Loucy (cell line): ENCODE measurements at regions not wholly inside any gene's neighbourhood (a gene's known extent, or its start where the extent isn't known, plus 50 kb on each side); places are given as distances from the start of the nearest gene placed in this dataset.

ENCODE experiments used
- H2AFZ ChIP-seq: fragments of 200-600 bp; sonication (generic); 2 replicates; pipeline ENCODE4 v1.6.0; 2016; ENCODE audit warnings: antibody characterized with exemption, mild to moderate bottlenecking, low read length, moderate library complexity
- H3F3A ChIP-seq: fragments of 200-600 bp; 2 replicates; pipeline ENCODE4 v1.6.0; 2016; ENCODE audit warnings: antibody characterized with exemption, low read depth, mild to moderate bottlenecking
- H3K27me3 ChIP-seq: fragments of 200-600 bp; sonication (generic); 2 replicates; pipeline ENCODE4 v1.6.1; 2014; ENCODE audit warnings: low read length, mild to moderate bottlenecking; ENCODE audit not compliant: insufficient read depth, poor library complexity, severe bottlenecking
- H3K36me3 ChIP-seq: fragments of 200-600 bp; sonication (generic); 2 replicates; pipeline ENCODE4 v1.6.1; 2016; ENCODE audit warnings: low read length; ENCODE audit not compliant: insufficient read depth
- H3K4me1 ChIP-seq: fragments of 200-600 bp; sonication (generic); 2 replicates; pipeline ENCODE4 v1.5.1; 2014; ENCODE audit warnings: low read length, mild to moderate bottlenecking; ENCODE audit not compliant: insufficient read depth, poor library complexity, severe bottlenecking
- H3K4me2 ChIP-seq: fragments of 200-600 bp; sonication (generic); 2 replicates; pipeline ENCODE4 v1.6.0; 2014; ENCODE audit warnings: antibody characterized with exemption, low read length, low read depth, mild to moderate bottlenecking; ENCODE audit not compliant: poor library complexity, severe bottlenecking
- H3K4me3 ChIP-seq: fragments of 200-600 bp; sonication (generic); 2 replicates; pipeline ENCODE4 v1.5.1; 2014; ENCODE audit warnings: low read length, mild to moderate bottlenecking, mixed read lengths; ENCODE audit not compliant: poor library complexity, severe bottlenecking
- H3K79me2 ChIP-seq: fragments of 200-600 bp; sonication (generic); 2 replicates; pipeline ENCODE4 v1.6.1; 2014; ENCODE audit warnings: low read length; ENCODE audit not compliant: insufficient read depth
- H3K9ac ChIP-seq: fragments of 200-600 bp; sonication (generic); 2 replicates; pipeline ENCODE4 v1.6.0; 2014; ENCODE audit warnings: mild to moderate bottlenecking, low read depth, low read length, moderate library complexity; ENCODE audit not compliant: poor library complexity, severe bottlenecking
- H3K9me2 ChIP-seq: fragments of 200-600 bp; sonication (generic); replicated peaks from 2 replicates; pipeline ENCODE4 v1.6.1; 2016; ENCODE audit warnings: low read depth, low read length, mixed read lengths
- H3K9me3 ChIP-seq: fragments of 200-600 bp; sonication (generic); 2 replicates; pipeline ENCODE4 v1.6.1; 2014; ENCODE audit warnings: mild to moderate bottlenecking, antibody characterized with exemption, low read length, low read depth; ENCODE audit not compliant: insufficient read depth
- H4K20me1 ChIP-seq: fragments of 200-600 bp; sonication (generic); 2 replicates; pipeline ENCODE4 v1.6.0; 2014; ENCODE audit warnings: antibody characterized with exemption, low read length, mild to moderate bottlenecking; ENCODE audit not compliant: insufficient read depth, poor library complexity, severe bottlenecking
- CTCF ChIP-seq: fragments of 200-600 bp; sonication (generic); conservative IDR thresholded peaks from 2 replicates; pipeline ENCODE4 v1.5.1; 2014; ENCODE audit warnings: mild to moderate bottlenecking, antibody characterized with exemption, low read length
- EZH2phosphoT487 ChIP-seq: fragments of 200-600 bp; IDR thresholded peaks from 2 replicates; pipeline ENCODE4 v1.6.1; 2018; ENCODE audit warnings: antibody characterized with exemption, mild to moderate bottlenecking, moderate library complexity, borderline replicate concordance

DNA sequence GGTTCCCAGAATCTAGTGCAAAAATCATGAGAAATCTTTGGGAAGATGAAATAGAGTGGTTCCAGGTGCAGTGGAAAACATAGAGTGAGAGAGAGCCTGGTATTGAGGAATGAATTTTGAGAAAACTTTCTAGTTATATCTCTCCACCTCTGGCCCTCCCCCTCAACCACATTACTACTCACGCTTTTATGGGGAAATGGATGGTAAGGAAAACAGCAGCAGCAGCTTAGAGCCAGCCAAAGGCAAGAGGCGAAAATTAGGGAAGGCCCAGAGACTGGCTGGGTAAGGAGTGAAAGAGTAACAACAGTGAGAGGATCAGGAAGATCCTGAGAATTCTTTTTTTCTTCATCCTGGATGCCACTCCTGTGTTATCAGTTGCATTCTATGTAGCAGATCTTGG, 187.9 kb upstream of the ECI2 start:
- Histone ChIP-seq H3K4me1 (no peaks in the 10 kb centered on the region), H3K9me3 (no peaks in the 10 kb centered on the region; the same call in 1 of the 2 replicates), H3K9ac (no peak overlapping the region), H3K27me3 (no peaks in the 10 kb centered on the region), H3K4me3 (no peak overlapping the region), H2AFZ (no peak overlapping the region), H4K20me1 (no peaks in the 10 kb centered on the region), H3K9me2 (no peaks in the 10 kb centered on the region), H3F3A (no peaks in the 10 kb centered on the region), H3K36me3 (no peaks in the 10 kb centered on the region), H3K4me2 (no peak overlapping the region), H3K79me2 (no peaks in the 10 kb centered on the region)
- TF ChIP-seq EZH2phosphoT487 (no peak), CTCF (no peak)

- Histone ChIP-seq H3K27me3 (no peaks in the 10 kb centered on the region), H2AFZ (no peak overlapping the region), H3K79me2 (no peaks in the 10 kb centered on the region), H3K36me3 (no peaks in the 10 kb centered on the region), H3K9me2 (no peaks in the 10 kb centered on the region), H3K4me3 (no peak overlapping the region), H3K4me2 (no peak overlapping the region), H3F3A (no peaks in the 10 kb centered on the region), H4K20me1 (no peaks in the 10 kb centered on the region), H3K9me3 (no peaks in the 10 kb centered on the region; the same call in 1 of the 2 replicates), H3K9ac (no peak overlapping the region), H3K4me1 (no peaks in the 10 kb centered on the region)
- no peak for TF ChIP-seq EZH2phosphoT487
- TF ChIP-seq CTCF: no peak
These were observed 187.5 kb upstream of the ECI2 start for GRCh38 chr6:4322846-4323309.

DNA sequence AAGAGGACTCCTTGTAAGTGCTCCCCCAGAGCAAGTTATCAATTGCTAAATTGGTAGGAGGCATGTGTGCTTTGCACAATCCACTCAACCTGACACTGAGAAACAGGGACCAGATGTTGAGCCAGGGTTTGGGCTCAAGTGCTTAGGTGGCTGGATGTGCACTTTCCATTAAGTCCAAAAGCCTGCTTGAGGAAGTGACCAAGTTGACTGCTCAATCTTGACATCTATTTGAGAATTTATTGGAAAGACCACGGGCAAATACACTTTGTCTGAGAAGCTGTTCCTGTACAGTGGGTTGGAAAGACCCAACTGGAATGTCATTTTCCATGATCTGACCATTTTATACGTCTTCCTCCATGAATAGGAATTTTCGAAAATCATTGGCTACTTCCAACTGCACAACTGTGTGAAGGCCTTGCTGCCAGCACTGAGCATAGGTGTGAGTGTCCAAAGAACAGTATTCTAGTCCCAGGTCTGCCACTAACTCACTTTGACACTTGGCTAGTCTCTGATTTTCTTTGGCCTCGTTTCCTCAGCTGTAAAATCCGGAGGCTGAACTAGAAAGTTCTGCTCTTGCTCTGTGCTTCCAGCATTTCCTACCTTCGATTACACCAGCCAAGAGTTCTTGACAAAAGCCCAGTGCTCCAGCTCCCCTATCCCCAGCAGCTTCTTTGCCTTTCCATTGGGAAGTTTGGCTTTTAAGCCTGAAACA, 186.9 kb upstream of the ECI2 start:
- Histone ChIP-seq H3K9ac (no peak overlapping the region), H3K4me2 (no peak overlapping the region)

More for the DNA sequence above, 186.9 kb upstream of the ECI2 start:
- no peaks in the 10 kb centered on the region for H3K36me3 ChIP-seq
- no peak overlapping the region for H2AFZ ChIP-seq
- no peaks in the 10 kb centered on the region; the same call in 1 of the 2 replicates for H3K9me3 ChIP-seq
- no peaks in the 10 kb centered on the region for H3K79me2 ChIP-seq
- no peaks in the 10 kb centered on the region for H4K20me1 ChIP-seq
- no peaks in the 10 kb centered on the region for H3K27me3 ChIP-seq
- no peak overlapping the region for H3K4me3 ChIP-seq
- H3K9me2 ChIP-seq: no peaks in the 10 kb centered on the region
- H3K4me1 ChIP-seq: no peaks in the 10 kb centered on the region
- TF ChIP-seq CTCF (no peak), EZH2phosphoT487 (no peak)
- H3F3A ChIP-seq: no peaks in the 10 kb centered on the region
